H1 (cell line): ENCODE measurements at regions not wholly inside any gene's neighbourhood (a gene's known extent, or its start where the extent isn't known, plus 50 kb on each side); places are given as distances from the start of the nearest gene placed in this dataset.
A peak's percentile ranks its signal among the peaks of the same experiment; 100 is the strongest.

ENCODE experiments used
- CTCF ChIA-PET: fragments of 300-600 bp; sonication (Branson Sonifier 250); formaldehyde crosslinking; loops from one replicate; lab custom pipeline; 2021; ENCODE audit not compliant: partially characterized antibody; lab: Charles Lee
- POLR2A ChIA-PET: fragments of 300-600 bp; sonication (Branson Sonifier 250); formaldehyde crosslinking; loops from one replicate; lab custom pipeline; 2021; ENCODE audit warnings: inconsistent platforms; ENCODE audit not compliant: partially characterized antibody; lab: Charles Lee
- DNase-seq, 2 experiments: peaks; one replicate each; pipeline versions ENCODE4 v3.0.0 to v3.0.0-alpha.2; 2010 to 2022; ENCODE audit warnings: low spot score in 2 of 2, low read depth in 1 of 2, mixed read lengths in 1 of 2
- FAIRE-seq: peaks from 2 replicates; lab custom pipeline; 2011; peaks lifted over from hg19 to GRCh38; lab: Jason Lieb, UNC
- H2AFZ ChIP-seq: 2 replicates; pipeline ENCODE4 v1.8.1; 2012; ENCODE audit warnings: low read length, inconsistent platforms
- H2AK5ac ChIP-seq: 2 replicates; pipeline ENCODE4 v1.6.1; 2013; ENCODE audit warnings: low read depth, low read length
- H2BK120ac ChIP-seq: replicated peaks from 2 replicates; pipeline ENCODE3; 2013; ENCODE audit warnings: low read depth, low read length, inconsistent platforms
- H2BK12ac ChIP-seq: 2 replicates; pipeline ENCODE4 v1.6.1; 2013; ENCODE audit warnings: low read depth, low read length
- H2BK15ac ChIP-seq: 2 replicates; pipeline ENCODE4 v1.6.1; 2013; ENCODE audit warnings: low read length
- H2BK20ac ChIP-seq: 2 replicates; pipeline ENCODE4 v1.6.1; 2013; ENCODE audit warnings: low read length
- H2BK5ac ChIP-seq: 2 replicates; pipeline ENCODE4 v1.6.1; 2013; ENCODE audit warnings: low read depth, low read length
- H3K14ac ChIP-seq: 2 replicates; pipeline ENCODE4 v1.6.1; 2013; ENCODE audit warnings: inconsistent platforms; ENCODE audit not compliant: insufficient read length
- H3K18ac ChIP-seq: 2 replicates; pipeline ENCODE4 v1.6.1; 2013; ENCODE audit warnings: low read length; ENCODE audit errors: extremely low read depth
- H3K23ac ChIP-seq: 2 replicates; pipeline ENCODE4 v1.6.1; 2013; ENCODE audit warnings: inconsistent platforms; ENCODE audit not compliant: insufficient read length
- H3K23me2 ChIP-seq: 2 replicates; pipeline ENCODE4 v1.6.1; 2013; ENCODE audit warnings: low read depth, low read length
- H3K27ac ChIP-seq: 2 replicates; pipeline ENCODE4 v1.6.1; 2011; ENCODE audit warnings: low read depth, low read length, inconsistent platforms
- H3K27me3 ChIP-seq, 4 experiments: replicated peaks in 1 of 4; 1 replicate in 1 of 4; 2 replicates in 3 of 4; pipeline versions ENCODE4 v1.6.1 to v1.8.1; 2011 to 2013; ENCODE audit warnings: low read length in 3 of 4, mild to moderate bottlenecking in 3 of 4, inconsistent platforms in 2 of 4, mixed read lengths in 2 of 4, moderate library complexity in 1 of 4; ENCODE audit not compliant: control insufficient read depth in 3 of 4, insufficient read depth in 3 of 4; ENCODE audit errors: extremely low read depth in 1 of 4
- H3K36me3 ChIP-seq, 4 experiments: 2 replicates each; pipeline versions ENCODE4 v1.6.1 to v1.8.1; 2011 to 2013; ENCODE audit warnings: mild to moderate bottlenecking in 4 of 4, low read length in 3 of 4, moderate library complexity in 2 of 4, control low read depth in 1 of 4, inconsistent platforms in 1 of 4; ENCODE audit not compliant: insufficient read depth in 4 of 4, control insufficient read depth in 2 of 4
- H3K4ac ChIP-seq: replicated peaks from 2 replicates; pipeline ENCODE3; 2013; ENCODE audit warnings: low read length, low read depth, mixed read lengths, inconsistent platforms; ENCODE audit not compliant: insufficient read length
- H3K4me1 ChIP-seq, 4 experiments: replicated peaks in 1 of 4; 1 replicate in 1 of 4; 2 replicates in 3 of 4; pipeline versions ENCODE4 v1.6.1 to v1.8.1; 2011 to 2013; ENCODE audit warnings: low read length in 3 of 4, inconsistent platforms in 2 of 4, mixed read lengths in 1 of 4; ENCODE audit not compliant: insufficient read depth in 4 of 4, control insufficient read depth in 3 of 4
- H3K4me2 ChIP-seq, 2 experiments: 2 replicates each; pipeline versions ENCODE4 v1.6.1 to v1.8.1; 2011 to 2013; ENCODE audit warnings: low read depth in 2 of 2, low read length in 2 of 2, control low read depth in 1 of 2, inconsistent platforms in 1 of 2, mild to moderate bottlenecking in 1 of 2; ENCODE audit not compliant: insufficient read depth in 1 of 2
- H3K4me3 ChIP-seq, 4 experiments: fragments of 200-600, 300-600 bp in 1 of 4; sonication (generic), shearing (Covaris generic), sonication (Bioruptor Twin) in 1 of 4; 2 replicates each; pipeline versions ENCODE4 v1.5.1 to v1.8.1; 2011 to 2016; ENCODE audit warnings: low read length in 4 of 4, low read depth in 3 of 4, control low read depth in 2 of 4, inconsistent platforms in 2 of 4, mild to moderate bottlenecking in 2 of 4, mixed read lengths in 1 of 4, moderate library complexity in 1 of 4; ENCODE audit not compliant: insufficient read depth in 2 of 4; ENCODE audit errors: extremely low read depth in 1 of 4
- H3K56ac ChIP-seq: replicated peaks from 2 replicates; pipeline ENCODE3; 2013; ENCODE audit warnings: low read depth, mild to moderate bottlenecking, mixed read lengths, low read length, inconsistent platforms; ENCODE audit not compliant: insufficient read length
- H3K79me1 ChIP-seq: 2 replicates; pipeline ENCODE4 v1.6.1; 2013; ENCODE audit warnings: low read depth, low read length, control low read depth
- H3K79me2 ChIP-seq, 2 experiments: 2 replicates each; pipeline versions ENCODE4 v1.6.1 to v1.8.1; 2012 to 2013; ENCODE audit warnings: low read length in 2 of 2, mild to moderate bottlenecking in 2 of 2, inconsistent platforms in 1 of 2; ENCODE audit not compliant: insufficient read depth in 2 of 2, control insufficient read depth in 1 of 2
- H3K9ac ChIP-seq, 4 experiments: replicated peaks in 1 of 4; 1 replicate in 1 of 4; 2 replicates in 3 of 4; pipeline versions ENCODE4 v1.6.1 to v1.8.1; 2011 to 2013; ENCODE audit warnings: low read depth in 3 of 4, low read length in 3 of 4, control low read depth in 2 of 4, mild to moderate bottlenecking in 2 of 4, moderate library complexity in 2 of 4, inconsistent platforms in 1 of 4; ENCODE audit errors: extremely low read depth in 1 of 4
- H3K9me3 ChIP-seq, 2 experiments: 2 replicates each; pipeline versions ENCODE4 v1.6.1 to v1.8.1; 2012 to 2013; ENCODE audit warnings: mild to moderate bottlenecking in 2 of 2, moderate library complexity in 2 of 2, control low read depth in 1 of 2, inconsistent platforms in 1 of 2, low read depth in 1 of 2, low read length in 1 of 2, mixed read lengths in 1 of 2; ENCODE audit not compliant: insufficient read depth in 2 of 2
- H4K20me1 ChIP-seq, 2 experiments: replicated peaks in 1 of 2; 2 replicates each; pipeline versions ENCODE3 to v1.8.1; 2011 to 2013; ENCODE audit warnings: inconsistent platforms in 2 of 2, low read length in 2 of 2, mild to moderate bottlenecking in 1 of 2; ENCODE audit not compliant: insufficient read depth in 2 of 2, control insufficient read depth in 1 of 2
- H4K5ac ChIP-seq: 2 replicates; pipeline ENCODE4 v1.6.1; 2013; ENCODE audit warnings: low read length, low read depth, mixed read lengths, inconsistent platforms; ENCODE audit not compliant: insufficient read length
- H4K8ac ChIP-seq: 2 replicates; pipeline ENCODE4 v1.8.0; 2013; ENCODE audit warnings: mild to moderate bottlenecking, moderate library complexity, low read length, inconsistent platforms; ENCODE audit not compliant: insufficient read depth; ENCODE audit errors: extremely low read depth
- H4K91ac ChIP-seq: replicated peaks from 2 replicates; pipeline ENCODE3; 2013; ENCODE audit warnings: low read length, mixed read lengths, inconsistent platforms; ENCODE audit not compliant: insufficient read length
- ASH2L ChIP-seq: fragments of 200-600, 300-600 bp; sonication (generic); IDR thresholded peaks from one replicate; pipeline ENCODE4 v1.7.1; 2017; ENCODE audit warnings: low read length
- CHD2 ChIP-seq: IDR thresholded peaks from 2 replicates; pipeline ENCODE4 v1.6.1; 2012; ENCODE audit warnings: low read length, improper control_type of control experiment
- NRF1 ChIP-seq: IDR thresholded peaks from 2 replicates; pipeline ENCODE4 v1.6.1; 2011; ENCODE audit warnings: mild to moderate bottlenecking, low read depth, low read length, improper control_type of control experiment
- SP2 ChIP-seq: IDR thresholded peaks from 2 replicates; pipeline ENCODE4 v1.6.1; 2012; ENCODE audit warnings: mild to moderate bottlenecking, low read length, inconsistent platforms
- TCF12 ChIP-seq: IDR thresholded peaks from 2 replicates; pipeline ENCODE4 v1.6.1; 2011; ENCODE audit warnings: low read depth, mild to moderate bottlenecking, low read length
- WGBS, 2 experiments: shearing (Covaris generic) in 1 of 2; methylation state at CpG; one replicate each; pipeline versions ENCODE4 v1.1.6 to v1.1.7; 2013 to 2015; ENCODE audit warnings: low lambda C conversion rate in 2 of 2, mixed read lengths in 2 of 2, inconsistent platforms in 1 of 2, low coverage in 1 of 2, missing lambda C conversion rate in 1 of 2; ENCODE audit not compliant: insufficient replicate concordance in 2 of 2, insufficient coverage in 1 of 2, insufficient read length in 1 of 2; ENCODE audit errors: extremely low coverage in 1 of 2, missing lambda C conversion rate in 1 of 2; 5-methylcytosine and 5-hydroxymethylcytosine counted together
- TF ChIP-seq, protein P1 (sequence below), 3 experiments: IDR thresholded peaks; 1 replicate in 2 of 3; 2 replicates in 1 of 3; pipeline versions ENCODE4 v1.5.1 to v1.6.1; 2011; ENCODE audit warnings: low read length in 3 of 3, mild to moderate bottlenecking in 3 of 3, inconsistent platforms in 2 of 3, low read depth in 1 of 3, moderate library complexity in 1 of 3; ENCODE audit not compliant: insufficient read depth in 1 of 3; ENCODE audit errors: control extremely low read depth in 1 of 3

DNA sequence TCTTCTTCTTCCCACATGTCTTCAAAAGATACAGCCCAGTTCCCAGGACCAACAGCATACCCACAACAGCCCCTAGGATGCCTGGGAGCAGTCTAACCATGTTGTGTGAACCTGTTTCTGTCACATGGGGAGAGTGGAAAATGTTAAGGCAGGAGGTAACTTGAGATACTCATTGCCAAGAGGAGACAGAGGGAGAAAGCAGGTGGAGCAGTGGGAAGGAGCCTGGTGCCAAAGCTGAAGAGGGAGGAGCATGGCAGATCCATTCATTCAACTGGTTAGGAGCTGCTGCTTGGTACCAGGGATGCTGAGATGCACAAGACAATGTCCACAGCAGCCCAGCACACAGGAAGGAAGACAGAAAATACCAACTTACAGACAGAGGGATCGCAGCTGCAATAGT, 149.8 kb upstream of the ETV3 start:
- no peak overlapping the region for H3K56ac ChIP-seq
- no peak overlapping the region for H2BK12ac ChIP-seq
- H3K27me3 ChIP-seq = peaks cover 0 to 6% (median 1%) of the 10 kb centered on the region in 4 experiments; a peak in 2 of 7 replicates
- H2AK5ac ChIP-seq = no peak overlapping the region
- no peak overlapping the region for H3K4me3 ChIP-seq
- H2BK20ac ChIP-seq = no peak overlapping the region
- no peaks in the 10 kb centered on the region; a peak in 1 of 8 replicates for H3K36me3 ChIP-seq
- DNase-seq (peak in 1 of 2 experiments; percentile 4), FAIRE-seq (no peak)
- H3K9ac ChIP-seq = no peak overlapping the region
- H3K4me2 ChIP-seq = no peak overlapping the region
- no peak overlapping the region for H3K18ac ChIP-seq
- no peak overlapping the region for H3K27ac ChIP-seq
- no peak overlapping the region for H2BK15ac ChIP-seq
- H3K79me2 ChIP-seq = no peaks in the 10 kb centered on the region
- no peaks in the 10 kb centered on the region for H3K23me2 ChIP-seq
- ChIA-PET CTCF (interaction anchor here (0.8 to 2.0 kb wide), 5 partner anchors 23 to 292 kb away, joined by 3 to 5 read pairs (median 5); no protein-coding TSS in a partner anchor), POLR2A (no interaction called here)
- no peak overlapping the region for H3K4ac ChIP-seq
- H3K14ac ChIP-seq = no peak overlapping the region
- no peak overlapping the region for H4K5ac ChIP-seq
- H4K91ac ChIP-seq = no peak overlapping the region
- H2AFZ ChIP-seq = no peak overlapping the region
- no peak overlapping the region for H2BK5ac ChIP-seq
- H3K4me1 ChIP-seq = no peaks in the 10 kb centered on the region
- H2BK120ac ChIP-seq = no peak overlapping the region
- H4K8ac ChIP-seq = no peak overlapping the region
- H3K9me3 ChIP-seq = no peaks in the 10 kb centered on the region
- no peaks in the 10 kb centered on the region for H3K79me1 ChIP-seq
- 92% methylated on average over 1 of the region's 1 CpG; no CpG with 5 or more reads in 1 of the 2 experiments for WGBS, 2 experiments
- no peak overlapping the region for H3K23ac ChIP-seq
- no peaks in the 10 kb centered on the region for H4K20me1 ChIP-seq
- TF ChIP-seq, protein P1, sequence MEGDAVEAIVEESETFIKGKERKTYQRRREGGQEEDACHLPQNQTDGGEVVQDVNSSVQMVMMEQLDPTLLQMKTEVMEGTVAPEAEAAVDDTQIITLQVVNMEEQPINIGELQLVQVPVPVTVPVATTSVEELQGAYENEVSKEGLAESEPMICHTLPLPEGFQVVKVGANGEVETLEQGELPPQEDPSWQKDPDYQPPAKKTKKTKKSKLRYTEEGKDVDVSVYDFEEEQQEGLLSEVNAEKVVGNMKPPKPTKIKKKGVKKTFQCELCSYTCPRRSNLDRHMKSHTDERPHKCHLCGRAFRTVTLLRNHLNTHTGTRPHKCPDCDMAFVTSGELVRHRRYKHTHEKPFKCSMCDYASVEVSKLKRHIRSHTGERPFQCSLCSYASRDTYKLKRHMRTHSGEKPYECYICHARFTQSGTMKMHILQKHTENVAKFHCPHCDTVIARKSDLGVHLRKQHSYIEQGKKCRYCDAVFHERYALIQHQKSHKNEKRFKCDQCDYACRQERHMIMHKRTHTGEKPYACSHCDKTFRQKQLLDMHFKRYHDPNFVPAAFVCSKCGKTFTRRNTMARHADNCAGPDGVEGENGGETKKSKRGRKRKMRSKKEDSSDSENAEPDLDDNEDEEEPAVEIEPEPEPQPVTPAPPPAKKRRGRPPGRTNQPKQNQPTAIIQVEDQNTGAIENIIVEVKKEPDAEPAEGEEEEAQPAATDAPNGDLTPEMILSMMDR (IDR thresholded peaks at IDR 0.05; ENCODE audit: control extremely low read depth in 1 of 3, insufficient read depth in 1 of 3, low read depth in 1 of 3, low read length in 3 of 3) = no peak
- TF ChIP-seq SP2 (no peak), NRF1 (no peak), ASH2L (no peak), CHD2 (no peak), TCF12 (no peak)
